BLaER1 (cell line): ENCODE measurements at regions not wholly inside any gene's neighbourhood (a gene's known extent, or its start where the extent isn't known, plus 50 kb on each side); places are given as distances from the start of the nearest gene placed in this dataset.

Experiments
- H3K27ac ChIP-seq: shearing (Covaris generic); formaldehyde crosslinking; 2 replicates; pipeline ENCODE4 v1.8.1; 2022
- H3K27me3 ChIP-seq: shearing (Covaris generic); formaldehyde crosslinking; 2 replicates; pipeline ENCODE4 v1.8.1; 2022
- H3K36me3 ChIP-seq: shearing (Covaris generic); formaldehyde crosslinking; 2 replicates; pipeline ENCODE4 v1.8.1; 2022
- H3K4me1 ChIP-seq: shearing (Covaris generic); formaldehyde crosslinking; 2 replicates; pipeline ENCODE4 v1.8.1; 2022
- H3K4me2 ChIP-seq: shearing (Covaris generic); formaldehyde crosslinking; 2 replicates; pipeline ENCODE4 v1.8.1; 2022
- H3K4me3 ChIP-seq: shearing (Covaris generic); formaldehyde crosslinking; 2 replicates; pipeline ENCODE4 v1.8.1; 2022
- H3K9ac ChIP-seq: shearing (Covaris generic); formaldehyde crosslinking; 2 replicates; pipeline ENCODE4 v1.8.1; 2022
- H3K9me3 ChIP-seq: shearing (Covaris generic); formaldehyde crosslinking; 2 replicates; pipeline ENCODE4 v1.8.1; 2022
- H4K20me1 ChIP-seq: shearing (Covaris generic); formaldehyde crosslinking; 2 replicates; pipeline ENCODE4 v1.8.1; 2022
- Cebpa-rat ChIP-seq: shearing (Covaris generic); IDR thresholded peaks from 2 replicates; pipeline ENCODE4 v1.8.1; 2022

- no peaks in the 10 kb centered on the region for H3K27me3 ChIP-seq
- H3K4me2 ChIP-seq, result peak overlapping the region; percentile 46
- peaks cover 23% of the 10 kb centered on the region for H3K4me1 ChIP-seq
- H3K4me3 ChIP-seq, result no peak overlapping the region
- H4K20me1 ChIP-seq, result no peaks in the 10 kb centered on the region
- H3K9ac ChIP-seq, result no peak overlapping the region
- TF ChIP-seq Cebpa-rat, result no peak
- H3K9me3 ChIP-seq, result 0 out of 2 replicates have a peak, but pooled peaks cover 5% of the 10 kb centered on the region
- H3K27ac ChIP-seq, result no peak overlapping the region
- H3K36me3 ChIP-seq, result no peaks in the 10 kb centered on the region
Observed at GRCh38 chr1:60133848-60134247, 60.3 kb upstream of the C1orf87 start.

- Histone ChIP-seq H3K36me3 (no peaks in the 10 kb centered on the region), H3K4me2 (peak overlapping the region; percentile 46), H3K9me3 (0 out of 2 replicates have a peak, but pooled peaks cover 5% of the 10 kb centered on the region), H3K9ac (no peak overlapping the region), H4K20me1 (no peaks in the 10 kb centered on the region), H3K4me3 (no peak overlapping the region), H3K27me3 (no peaks in the 10 kb centered on the region), H3K4me1 (peaks cover 23% of the 10 kb centered on the region), H3K27ac (0 out of 2 replicates have a peak overlapping the region, but pooled peaks have one; percentile 2)
- TF ChIP-seq Cebpa-rat, result no peak
Observed at GRCh38 chr1:60133000-60133673, 59.6 kb upstream of the C1orf87 start.

GRCh38 chr1:60132108-60132507 is 58.5 kb upstream of the C1orf87 start:
- no peak overlapping the region for H3K9ac ChIP-seq
- H4K20me1 ChIP-seq, result no peaks in the 10 kb centered on the region
- no peak for TF ChIP-seq Cebpa-rat
- no peaks in the 10 kb centered on the region for H3K36me3 ChIP-seq
- no peak overlapping the region for H3K27ac ChIP-seq
- no peak overlapping the region for H3K4me2 ChIP-seq
- peaks cover 23% of the 10 kb centered on the region for H3K4me1 ChIP-seq
- H3K9me3 ChIP-seq, result 0 out of 2 replicates have a peak, but pooled peaks cover 5% of the 10 kb centered on the region
- H3K27me3 ChIP-seq, result no peaks in the 10 kb centered on the region
- no peak overlapping the region for H3K4me3 ChIP-seq

- Histone ChIP-seq H3K27ac (no peak overlapping the region), H3K9ac (no peak overlapping the region), H3K36me3 (no peaks in the 10 kb centered on the region), H3K4me2 (no peak overlapping the region), H3K4me3 (no peak overlapping the region), H3K27me3 (no peaks in the 10 kb centered on the region), H3K9me3 (0 out of 2 replicates have a peak, but pooled peaks cover 4% of the 10 kb centered on the region), H3K4me1 (peaks cover 23% of the 10 kb centered on the region), H4K20me1 (no peaks in the 10 kb centered on the region)
- TF ChIP-seq Cebpa-rat, result no peak
Observed at GRCh38 chr1:60130703-60131102, 57.1 kb upstream of the C1orf87 start.

- no peaks in the 10 kb centered on the region for H3K36me3 ChIP-seq
- no peak overlapping the region for H3K4me2 ChIP-seq
- no peaks in the 10 kb centered on the region for H3K27me3 ChIP-seq
- no peak overlapping the region for H3K4me3 ChIP-seq
- TF ChIP-seq Cebpa-rat, result no peak
- H3K4me1 ChIP-seq, result peaks cover 23% of the 10 kb centered on the region
- H3K27ac ChIP-seq, result no peak overlapping the region
- no peaks in the 10 kb centered on the region for H4K20me1 ChIP-seq
- H3K9me3 ChIP-seq, result no peaks in the 10 kb centered on the region
- no peak overlapping the region for H3K9ac ChIP-seq
Observed at GRCh38 chr1:60129911-60130310, 56.3 kb upstream of the C1orf87 start.

- H3K4me2 ChIP-seq, result no peak overlapping the region
- H3K4me3 ChIP-seq, result no peak overlapping the region
- TF ChIP-seq Cebpa-rat, result no peak
- H3K27ac ChIP-seq, result no peak overlapping the region
- no peaks in the 10 kb centered on the region for H3K4me1 ChIP-seq
- no peaks in the 10 kb centered on the region for H3K36me3 ChIP-seq
- H3K9ac ChIP-seq, result no peak overlapping the region
- no peaks in the 10 kb centered on the region for H3K9me3 ChIP-seq
- H3K27me3 ChIP-seq, result no peaks in the 10 kb centered on the region
- H4K20me1 ChIP-seq, result no peaks in the 10 kb centered on the region
Observed at GRCh38 chr1:60126723-60127122, 53.2 kb upstream of the C1orf87 start.
